Right cardiac atrium (tissue), 5 donors: ENCODE measurements at regions not wholly inside any gene's neighbourhood (a gene's known extent, or its start where the extent isn't known, plus 50 kb on each side); places are given as distances from the start of the nearest gene placed in this dataset.

Experiments
- ATAC-seq, 2 donors: fragments of 200-7000 bp; cut with Tn5 transposase; one replicate each; pipeline versions ENCODE4 v1.8.0 to v1.9.1; 2020; ENCODE audit warnings: moderate library complexity in 2 of 2, mild to moderate bottlenecking in 1 of 2
- DNase-seq, 3 donors: peaks; one replicate each; pipeline ENCODE4 v3.0.0-alpha.2; 2020
- H3K27ac ChIP-seq: one replicate; pipeline ENCODE4 v1.5.1; 2013; ENCODE audit warnings: mild to moderate bottlenecking, low read length, control low read depth, moderate library complexity
- H3K27me3 ChIP-seq: one replicate; pipeline ENCODE4 v1.6.1; 2013; ENCODE audit not compliant: control insufficient read depth, insufficient read depth
- H3K4me1 ChIP-seq: one replicate; pipeline ENCODE4 v1.6.1; 2013; ENCODE audit warnings: low read length; ENCODE audit not compliant: control insufficient read depth, insufficient read depth
- H3K4me3 ChIP-seq: one replicate; pipeline ENCODE4 v1.5.1; 2013; ENCODE audit warnings: low read length, control low read depth
- H3K9me3 ChIP-seq: one replicate; pipeline ENCODE4 v1.6.1; 2013; ENCODE audit warnings: low read length; ENCODE audit not compliant: control insufficient read depth
- WGBS: extraction: QIAGEN DNeasy Blood & Tissue Kit; methylation state at CpG from one replicate; pipeline ENCODE4 v1.1.7; 2013; 5-methylcytosine and 5-hydroxymethylcytosine counted together
- intact Hi-C, 4 donors: fragments of 100-400 bp; cut with DNase I; formaldehyde crosslinking; loops; one replicate each; pipeline versions ENCODE4 v1.11.0 to v1.14.0; 2022 to 2023
- donor health status: healthy with polysubstance abuse.
- donor health status: DM: no; HTN: yes; CAD: no.
- donor health status: DM: no; HTN: no; CAD: no.
- donor health status: DM: no; HTN: yes; CAD: no; lungs with severe emphysema.
- donor health status: DM: yes; HTN: yes; CAD: no.

GRCh38 chr4:162685410-162685809 lies 481.3 kb downstream of the NAF1 start:
- Histone ChIP-seq H3K27ac (no peak overlapping the region), H3K27me3 (no peaks in the 10 kb centered on the region), H3K9me3 (no peaks in the 10 kb centered on the region), H3K4me3 (no peak overlapping the region), H3K4me1 (no peaks in the 10 kb centered on the region)
- no peak for ATAC-seq
- intact Hi-C loops: no loop called here
- 98% methylated on average over 1 of the region's 1 CpG for WGBS
- DNase-seq: no peak

DNA sequence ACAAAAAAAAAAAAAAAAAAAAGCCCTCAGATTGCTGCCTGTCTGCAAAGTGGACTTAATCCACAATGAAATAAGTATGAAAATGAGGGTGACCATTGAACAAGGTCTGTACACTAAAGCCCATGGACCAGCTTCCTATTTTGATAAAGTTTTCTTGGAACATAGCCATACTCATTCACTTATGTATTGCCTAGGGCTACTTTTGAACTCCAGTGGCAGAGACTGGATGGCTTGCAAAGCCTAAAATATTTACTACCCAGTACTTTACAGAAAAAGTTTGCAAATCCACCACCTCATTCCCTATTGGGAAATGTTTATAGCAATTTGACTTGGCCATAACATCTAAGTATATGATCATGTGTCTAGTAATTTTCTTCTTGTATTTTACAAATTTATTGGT lies 481.7 kb downstream of the NAF1 start:
- no peaks in the 10 kb centered on the region for H3K4me1 ChIP-seq
- DNase-seq (no peak), ATAC-seq (no peak)
- intact Hi-C loops: no loop called here
- H3K27ac ChIP-seq: no peak overlapping the region
- H3K4me3 ChIP-seq: no peak overlapping the region
- H3K9me3 ChIP-seq: no peaks in the 10 kb centered on the region
- H3K27me3 ChIP-seq: no peaks in the 10 kb centered on the region

- ATAC-seq: no peak
- Histone ChIP-seq H3K9me3 (no peaks in the 10 kb centered on the region), H3K27me3 (no peaks in the 10 kb centered on the region), H3K27ac (no peak overlapping the region), H3K4me1 (no peaks in the 10 kb centered on the region), H3K4me3 (no peak overlapping the region)
- no peak for DNase-seq
- intact Hi-C loops: no loop called here
Observed at GRCh38 chr4:162684371-162684700, 482.4 kb downstream of the NAF1 start.

GRCh38 chr4:162683659-162684370 lies 482.9 kb downstream of the NAF1 start:
- Histone ChIP-seq H3K4me1 (no peaks in the 10 kb centered on the region), H3K27me3 (no peaks in the 10 kb centered on the region), H3K27ac (no peak overlapping the region), H3K4me3 (no peak overlapping the region), H3K9me3 (no peaks in the 10 kb centered on the region)
- DNase-seq (no peak), ATAC-seq (no peak)
- intact Hi-C loops: no loop called here
- WGBS: 59% methylated on average over 5 of the region's 5 CpGs

DNA sequence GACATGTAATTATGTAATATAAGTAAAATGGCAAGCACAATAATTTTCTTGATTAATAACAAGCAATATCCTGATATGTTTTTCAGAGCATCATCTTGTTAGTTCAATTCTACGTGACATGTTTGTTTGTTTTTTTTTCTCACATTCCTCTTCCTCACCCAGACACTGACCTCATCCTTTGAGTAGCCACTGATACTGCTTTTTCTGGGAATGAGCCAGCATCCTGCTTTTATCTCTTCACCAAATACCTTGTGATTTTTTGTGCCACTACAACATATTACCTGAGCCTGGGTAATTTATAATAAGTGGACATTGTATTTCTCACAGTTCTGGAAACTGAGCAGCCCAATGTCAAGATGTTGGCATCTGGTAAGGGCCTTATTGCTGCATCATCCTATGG lies 484.0 kb downstream of the NAF1 start:
- Histone ChIP-seq H3K9me3 (no peaks in the 10 kb centered on the region), H3K4me3 (no peak overlapping the region), H3K27ac (no peak overlapping the region), H3K27me3 (no peaks in the 10 kb centered on the region), H3K4me1 (no peaks in the 10 kb centered on the region)
- WGBS: 23% methylated on average over 1 of the region's 1 CpG
- DNase-seq: no peak
- ATAC-seq: no peak
- intact Hi-C loops: no loop called here

DNA sequence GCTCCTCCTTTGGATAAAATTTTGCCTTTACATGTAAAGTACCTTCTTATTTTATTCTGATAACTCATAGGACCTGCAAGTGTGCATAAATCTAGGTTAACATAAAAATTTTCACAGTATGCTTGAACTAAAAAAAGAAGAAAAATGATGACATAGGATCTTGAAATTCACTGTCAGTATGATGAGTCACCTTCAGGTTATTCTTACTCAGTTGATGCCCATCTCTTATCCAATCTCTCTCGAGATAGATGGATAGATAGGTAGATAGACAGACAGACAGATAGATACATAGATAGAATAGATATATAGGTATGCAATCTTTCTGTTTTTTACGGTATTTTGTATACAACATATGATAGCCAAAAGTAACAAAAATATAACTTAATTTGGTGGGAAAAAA lies 485.5 kb downstream of the NAF1 start:
- DNase-seq (no peak), ATAC-seq (no peak)
- no peak overlapping the region for H3K27ac ChIP-seq
- no peaks in the 10 kb centered on the region for H3K4me1 ChIP-seq
- intact Hi-C loops: no loop called here
- H3K4me3 ChIP-seq: no peak overlapping the region
- H3K9me3 ChIP-seq: no peaks in the 10 kb centered on the region
- WGBS: 33% methylated on average over 2 of the region's 2 CpGs
- no peaks in the 10 kb centered on the region for H3K27me3 ChIP-seq

DNA sequence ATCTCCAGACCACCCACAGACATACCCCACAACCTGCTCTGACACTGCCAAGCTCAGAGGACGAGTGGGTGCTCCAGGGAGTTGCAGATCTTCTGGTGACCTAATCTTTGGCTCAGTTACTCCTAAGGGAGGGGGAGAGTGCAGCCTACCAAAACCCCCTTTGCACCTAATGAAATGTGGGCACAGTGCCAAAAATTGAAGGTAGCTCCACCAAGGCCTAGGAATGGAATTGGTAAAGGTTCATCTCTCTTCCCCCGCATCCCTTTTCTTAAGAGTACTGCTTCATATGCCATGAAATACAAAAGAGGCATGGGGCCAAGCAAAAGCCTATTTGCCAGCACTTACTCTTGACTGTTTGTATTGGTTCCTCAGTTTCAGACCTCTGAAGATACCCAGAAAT lies 491.0 kb downstream of the NAF1 start:
- Histone ChIP-seq H3K27me3 (no peaks in the 10 kb centered on the region), H3K4me3 (no peak overlapping the region), H3K27ac (no peak overlapping the region), H3K4me1 (no peaks in the 10 kb centered on the region), H3K9me3 (no peaks in the 10 kb centered on the region)
- 66% methylated on average over 2 of the region's 2 CpGs for WGBS
- intact Hi-C loops: no loop called here
- no peak for ATAC-seq
- no peak for DNase-seq

DNA sequence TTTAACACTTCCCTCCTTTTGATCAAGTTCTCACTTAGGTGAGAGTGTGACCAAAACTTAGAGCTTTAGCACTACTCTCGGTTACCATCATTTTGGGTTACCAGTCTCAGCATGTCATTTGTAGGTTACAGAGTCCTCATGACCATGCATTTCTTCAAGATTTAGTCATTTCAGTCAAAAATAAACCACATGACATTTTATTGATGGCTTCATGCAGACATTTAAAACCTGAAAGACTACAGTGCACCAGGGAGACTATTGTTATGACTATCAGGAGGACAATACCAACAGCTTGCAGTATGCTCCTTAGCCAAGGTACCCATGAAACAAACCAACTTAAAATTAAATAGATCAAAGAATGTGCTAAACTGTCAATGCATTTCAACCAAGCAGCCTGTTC lies 498.1 kb upstream of the FSTL5 start:
- WGBS: 87% methylated on average over 1 of the region's 1 CpG
- H3K27me3 ChIP-seq: no peaks in the 10 kb centered on the region
- no peak for ATAC-seq

DNA sequence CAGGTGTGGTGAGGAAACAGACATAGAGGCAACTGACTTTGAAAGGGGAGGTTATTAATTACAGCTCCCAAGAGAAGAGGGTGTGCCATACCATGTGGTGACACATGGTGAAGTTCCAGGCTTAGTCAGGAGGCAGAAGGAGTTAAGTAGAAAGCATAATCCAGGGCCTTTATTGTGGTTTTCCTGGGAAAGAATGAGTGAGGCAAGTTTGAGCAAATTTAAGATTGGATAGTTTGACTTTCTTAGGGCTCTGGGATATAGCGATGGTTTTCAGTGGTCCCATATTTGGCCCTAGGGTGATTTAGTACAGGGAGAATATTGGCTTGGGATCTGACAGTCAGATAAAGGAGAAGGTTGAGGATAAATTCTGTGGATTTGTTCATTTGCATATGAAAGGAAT lies 495.9 kb upstream of the FSTL5 start:
- no peak overlapping the region for H3K4me3 ChIP-seq
- intact Hi-C loops: no loop called here

More for the DNA sequence above, 498.1 kb upstream of the FSTL5 start:
- Histone ChIP-seq H3K9me3 (no peaks in the 10 kb centered on the region), H3K4me1 (no peaks in the 10 kb centered on the region), H3K27ac (no peak overlapping the region), H3K4me3 (no peak overlapping the region)
- no peak for DNase-seq
- intact Hi-C loops: no loop called here

DNA sequence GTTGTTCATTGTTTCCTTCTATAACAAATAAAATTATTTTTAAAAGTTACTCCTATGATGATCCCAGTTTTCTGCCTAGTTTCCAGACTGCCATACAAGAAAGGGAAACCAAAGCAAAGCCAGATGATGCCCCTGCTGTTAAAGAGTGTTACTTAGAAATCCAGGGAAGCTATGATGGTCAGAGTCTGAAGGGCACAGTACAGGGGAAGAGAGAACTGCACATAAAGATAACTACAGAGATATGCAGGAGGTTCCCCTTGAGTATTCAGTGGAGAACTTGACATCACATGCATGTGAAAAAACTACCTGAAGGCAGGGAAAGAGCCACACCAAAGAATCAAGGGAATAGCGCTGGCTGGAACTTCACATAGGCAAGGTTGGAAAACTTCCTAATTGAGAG lies 494.2 kb upstream of the FSTL5 start:
- WGBS: 94% methylated on average over 1 of the region's 1 CpG
- Histone ChIP-seq H3K4me3 (no peak overlapping the region), H3K27me3 (no peaks in the 10 kb centered on the region), H3K4me1 (no peaks in the 10 kb centered on the region), H3K27ac (no peak overlapping the region), H3K9me3 (no peaks in the 10 kb centered on the region)
- intact Hi-C loops: no loop called here
- DNase-seq: no peak
- no peak for ATAC-seq

More for the DNA sequence above, 495.9 kb upstream of the FSTL5 start:
- H3K9me3 ChIP-seq: no peaks in the 10 kb centered on the region
- no peak overlapping the region for H3K27ac ChIP-seq
- no peaks in the 10 kb centered on the region for H3K27me3 ChIP-seq
- ATAC-seq: no peak
- 93% methylated on average over 1 of the region's 1 CpG for WGBS
- DNase-seq: no peak
- no peaks in the 10 kb centered on the region for H3K4me1 ChIP-seq

- H3K4me3 ChIP-seq: no peak overlapping the region
- ATAC-seq: no peak
- 83% methylated on average over 1 of the region's 1 CpG for WGBS
Observed at GRCh38 chr4:162650166-162650565, 486.4 kb upstream of the FSTL5 start.

DNA sequence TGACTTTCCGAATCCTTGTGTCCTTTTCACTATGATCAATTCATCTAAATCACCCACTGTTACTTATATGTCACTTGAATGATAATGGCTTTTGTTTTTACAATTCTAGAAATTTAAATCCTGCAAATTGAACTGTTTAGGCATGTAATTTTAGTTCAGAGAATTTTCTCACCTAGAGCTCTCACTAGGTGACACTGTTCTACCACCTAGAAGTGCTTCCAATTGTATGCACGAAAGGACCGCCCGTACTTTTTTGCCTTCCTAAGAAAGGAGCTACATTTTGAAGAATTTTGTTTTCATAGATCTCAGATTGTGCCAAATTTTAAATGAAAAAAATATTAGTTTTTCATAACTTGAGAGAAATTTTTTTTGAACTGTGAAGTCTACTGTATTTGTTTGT lies 481.6 kb upstream of the FSTL5 start:
- Histone ChIP-seq H3K27me3 (no peaks in the 10 kb centered on the region), H3K27ac (no peak overlapping the region), H3K9me3 (no peaks in the 10 kb centered on the region), H3K4me3 (no peak overlapping the region), H3K4me1 (no peaks in the 10 kb centered on the region)
- intact Hi-C loops: loop anchor here in 1 of 4 donors (10.0 kb wide), 1 partner anchor 689 kb away; the partner anchor contains the start of gene NPY1R
- no peak for DNase-seq
- ATAC-seq: no peak
- WGBS: 36% methylated on average over 4 of the region's 4 CpGs

More at GRCh38 chr4:162650166-162650565, 486.4 kb upstream of the FSTL5 start:
- intact Hi-C loops: no loop called here
- Histone ChIP-seq H3K4me1 (no peaks in the 10 kb centered on the region), H3K9me3 (no peaks in the 10 kb centered on the region), H3K27me3 (no peaks in the 10 kb centered on the region), H3K27ac (no peak overlapping the region)
- DNase-seq: no peak
